Left forelimb (tissue), 1 donor: ENCODE measurements at regions not wholly inside any gene's neighbourhood (a gene's known extent, or its start where the extent isn't known, plus 50 kb on each side); places are given as distances from the start of the nearest gene placed in this dataset.
"Not testable (repeated sequence)": the region's sequence is repeated elsewhere in the genome, so short reads cannot be mapped to it uniquely, and the experiment has no call there.

Source experiments
- DNase-seq: peaks from one replicate; pipeline ENCODE4 v3.0.0-alpha.2; 2018; ENCODE audit warnings: low spot score

DNA sequence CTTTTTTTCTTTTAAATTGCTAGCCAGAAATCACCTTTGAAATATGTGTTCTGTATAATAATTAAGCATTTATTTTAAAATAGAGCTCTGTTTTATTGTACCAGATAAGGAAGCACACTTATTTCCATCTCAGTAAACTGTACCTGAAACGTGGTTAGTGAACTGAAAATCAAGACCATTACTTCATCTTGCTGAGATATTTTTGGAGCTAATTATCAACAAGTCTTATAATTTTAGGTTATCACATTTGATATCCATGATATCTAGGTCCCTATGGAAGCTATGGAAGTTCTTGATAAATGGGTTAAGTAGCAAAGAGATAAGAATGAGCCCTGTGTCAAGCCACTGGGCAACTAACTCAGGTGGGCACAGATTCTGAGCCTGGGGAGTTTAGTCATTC lies 187.2 kb downstream of the NFKBIZ start:
- DNase-seq = no peak

DNA sequence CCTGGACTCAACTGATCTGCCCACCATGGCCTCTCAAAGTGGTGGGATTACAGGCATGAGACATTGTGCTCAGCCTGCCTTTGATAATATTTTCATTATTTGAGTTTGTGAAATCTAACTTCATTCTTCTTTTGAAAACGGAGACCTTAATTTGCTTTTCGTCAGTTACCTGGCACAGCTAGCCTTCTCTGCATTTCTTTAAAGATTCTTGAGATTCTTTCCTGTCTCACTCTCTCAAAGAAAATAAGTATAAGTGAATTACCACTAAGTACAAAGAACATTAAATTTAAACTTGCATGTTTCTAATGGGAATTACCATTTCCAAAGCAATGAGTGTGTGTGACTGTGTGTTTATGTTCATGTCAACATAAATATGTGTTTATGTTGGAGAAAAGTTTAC lies 187.9 kb downstream of the NFKBIZ start:
- DNase-seq = no peak

DNA sequence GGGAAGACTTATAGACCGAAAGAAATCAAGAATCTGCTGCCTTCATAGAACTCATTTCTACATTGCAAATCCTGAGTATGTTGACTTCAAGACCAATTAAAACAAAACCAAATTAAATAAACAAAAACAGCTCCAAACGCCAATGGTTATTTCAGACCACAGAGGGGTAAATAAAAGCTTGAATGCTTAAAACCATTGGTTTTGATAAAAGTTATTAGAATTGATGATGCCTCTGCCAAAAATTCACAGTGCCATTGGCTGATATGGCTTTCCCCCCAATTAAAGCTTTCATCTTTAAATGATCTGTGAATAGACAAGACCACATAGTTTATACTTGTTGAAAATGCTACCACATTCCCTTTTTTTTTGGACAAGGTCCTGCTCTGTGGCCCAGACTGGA lies 188.5 kb downstream of the NFKBIZ start:
- DNase-seq = no peak

DNA sequence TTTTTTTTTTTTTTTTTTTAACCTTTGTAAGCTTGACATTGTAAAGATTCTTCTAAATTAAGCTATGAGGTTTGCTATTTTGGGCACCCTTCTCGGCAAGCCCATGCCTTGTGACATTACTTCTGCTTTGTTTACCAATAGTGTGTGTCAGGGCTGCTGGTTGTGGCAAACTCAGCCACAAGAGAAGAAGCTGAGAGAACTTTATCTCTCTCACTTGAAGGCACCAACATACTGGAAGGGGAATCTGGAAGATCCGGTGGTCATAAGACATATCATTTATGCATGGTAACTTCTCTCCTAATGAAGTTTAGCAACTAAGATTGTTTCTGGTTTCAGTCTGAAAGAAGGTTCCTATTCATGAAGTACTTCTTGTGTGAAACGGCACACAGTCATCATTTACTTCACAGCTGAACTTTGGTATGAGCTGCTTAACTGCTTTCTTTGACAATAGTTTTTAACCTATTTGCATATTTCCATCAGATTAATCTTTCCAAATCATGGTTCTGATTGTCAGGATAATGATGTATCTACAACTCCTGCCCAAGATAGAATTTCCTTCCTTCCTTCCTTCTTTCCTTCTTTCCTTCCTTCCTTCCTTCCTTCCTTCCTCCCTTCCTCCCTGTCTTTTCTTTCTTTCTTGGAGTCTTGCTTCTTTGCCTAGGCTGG lies 189.3 kb downstream of the NFKBIZ start:
- no peak for DNase-seq

DNA sequence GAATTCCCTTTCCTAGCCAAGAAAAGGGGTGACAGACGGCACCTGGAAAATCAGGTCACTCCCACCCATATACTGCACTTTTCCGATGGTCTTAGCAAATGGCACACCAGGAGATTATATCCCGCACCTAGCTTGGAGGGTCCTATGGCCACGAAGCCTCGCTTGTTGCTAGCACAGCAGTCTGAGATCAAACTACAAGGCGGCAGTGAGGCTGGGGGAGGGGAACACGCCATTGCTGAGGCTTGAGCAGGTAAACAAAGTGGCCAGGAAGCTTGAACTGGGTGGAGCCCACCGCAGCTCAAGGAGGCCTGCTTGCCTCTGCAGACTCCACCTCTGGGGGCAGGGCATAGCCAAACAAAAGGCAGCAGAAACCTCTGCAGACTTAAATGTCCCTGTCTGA lies 190.8 kb downstream of the NFKBIZ start:
- not testable (repeated sequence) for DNase-seq

DNA sequence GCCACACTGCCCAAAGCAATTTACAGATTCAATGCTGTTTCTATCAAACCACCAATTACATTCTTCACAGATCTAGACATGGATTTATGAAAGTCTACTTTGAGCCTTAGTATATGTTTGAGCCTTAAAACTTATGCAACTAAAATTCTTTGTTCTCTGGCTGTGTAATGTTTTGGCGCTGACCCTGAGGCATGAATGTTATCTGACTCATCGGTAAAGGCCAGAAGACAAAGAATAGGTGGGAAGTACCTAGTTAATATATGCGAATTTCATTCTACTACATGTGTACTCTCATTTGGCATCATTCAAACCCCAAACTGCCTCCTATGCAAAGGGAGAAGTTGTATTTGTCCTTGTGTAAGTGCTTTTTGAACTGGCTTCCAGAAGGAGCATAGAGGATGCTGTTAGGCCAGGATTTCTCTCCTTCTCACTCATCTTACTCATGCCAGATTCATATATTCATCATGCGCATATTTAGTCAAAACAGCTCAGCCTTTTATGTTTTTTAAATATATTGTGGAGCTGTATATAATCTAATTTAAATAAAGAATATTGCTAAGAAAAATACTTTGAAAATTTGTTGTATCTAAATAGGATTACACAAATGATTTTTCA lies 204.2 kb downstream of the NFKBIZ start:
- no peak for DNase-seq

DNA sequence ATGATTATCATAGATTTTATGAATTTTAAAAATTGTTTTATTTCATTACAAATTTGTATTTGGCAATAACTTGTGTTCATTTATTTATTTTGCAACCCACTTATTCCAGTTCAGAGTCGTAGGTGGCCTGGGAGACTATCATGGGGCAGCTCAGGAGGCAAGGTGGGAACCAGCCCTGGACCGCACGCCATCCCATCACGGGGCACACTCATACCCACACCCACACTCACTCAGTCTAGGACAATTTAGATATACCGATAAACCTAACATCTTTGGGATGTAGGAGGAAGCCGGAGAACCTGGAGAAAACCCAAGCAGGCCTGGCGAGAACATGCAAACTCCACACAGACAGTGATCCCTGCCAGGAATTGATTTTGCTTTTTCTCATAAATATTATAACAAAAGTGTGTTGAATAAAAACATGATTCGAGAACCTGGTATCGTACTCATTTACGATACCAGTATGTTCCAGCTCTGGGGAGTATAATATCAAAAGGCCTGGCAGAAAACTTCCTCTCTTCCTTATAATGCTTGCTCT lies 205.3 kb downstream of the NFKBIZ start:
- no peak for DNase-seq

DNA sequence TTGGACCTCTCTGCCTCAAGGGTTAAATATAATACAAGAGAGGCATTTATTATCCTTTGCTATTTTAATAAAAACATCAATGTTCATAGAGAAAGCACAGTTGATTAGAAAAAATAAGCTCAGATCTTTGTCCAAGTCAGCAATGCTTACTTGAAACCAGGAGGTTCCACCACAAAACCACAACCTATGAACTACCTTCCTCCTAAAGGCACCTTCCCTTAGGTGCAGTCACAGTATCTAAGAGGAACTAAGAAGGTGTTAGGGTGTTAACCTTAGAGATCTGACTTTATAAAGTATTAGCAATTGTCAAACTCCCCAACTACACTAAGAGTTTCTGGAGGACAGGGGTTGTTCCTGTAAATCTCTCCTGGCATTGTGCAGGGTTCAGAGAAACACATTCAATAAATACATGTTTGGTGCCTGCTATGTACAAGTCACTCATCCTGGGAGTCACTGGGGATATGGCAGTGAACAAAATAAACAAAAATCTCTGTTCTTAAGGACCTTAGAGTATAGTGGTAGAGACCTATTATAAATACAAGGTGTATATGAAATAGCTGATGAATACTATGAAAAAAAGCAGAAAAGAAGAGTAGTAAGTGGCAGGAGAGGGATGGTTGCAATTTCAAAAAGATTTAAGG lies 208.6 kb downstream of the NFKBIZ start:
- DNase-seq = no peak

DNA sequence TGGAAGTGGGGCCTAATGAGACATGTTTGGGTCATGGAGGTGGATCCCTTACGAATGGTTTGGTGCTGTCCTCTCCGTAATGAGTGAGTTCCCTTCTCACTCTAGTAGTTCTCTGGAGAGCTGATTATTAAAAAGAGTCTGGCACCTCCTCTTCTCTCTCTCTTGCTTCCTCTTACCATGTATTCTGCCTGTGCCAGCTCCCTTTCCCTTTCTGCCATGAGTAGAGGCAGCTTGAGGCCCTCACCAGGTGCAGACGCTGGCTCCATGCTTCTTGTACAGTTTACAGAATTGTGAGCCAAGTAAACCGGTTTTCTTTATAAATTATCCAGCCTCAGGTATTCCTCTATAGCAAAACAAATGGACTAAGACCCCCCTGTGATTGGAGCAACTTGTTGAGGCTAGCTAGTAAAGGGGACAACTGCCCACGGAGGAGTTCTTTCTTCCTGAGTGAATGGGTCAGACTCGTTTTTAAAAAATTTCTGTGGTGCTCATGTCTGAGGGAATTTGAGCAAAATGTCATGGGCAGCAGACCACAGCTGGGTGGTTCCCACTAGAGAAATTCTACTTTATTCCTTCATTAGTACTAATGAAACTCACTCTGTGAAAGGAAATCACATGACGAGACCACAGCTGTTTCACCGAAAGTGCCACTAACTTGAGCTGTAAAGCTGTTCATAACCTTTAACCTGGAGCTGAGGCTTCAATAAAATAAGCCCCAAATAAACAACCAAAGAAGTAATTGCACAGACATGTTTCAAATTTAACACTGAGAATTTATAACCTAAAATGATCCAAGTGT lies 210.0 kb downstream of the NFKBIZ start:
- DNase-seq = no peak

DNA sequence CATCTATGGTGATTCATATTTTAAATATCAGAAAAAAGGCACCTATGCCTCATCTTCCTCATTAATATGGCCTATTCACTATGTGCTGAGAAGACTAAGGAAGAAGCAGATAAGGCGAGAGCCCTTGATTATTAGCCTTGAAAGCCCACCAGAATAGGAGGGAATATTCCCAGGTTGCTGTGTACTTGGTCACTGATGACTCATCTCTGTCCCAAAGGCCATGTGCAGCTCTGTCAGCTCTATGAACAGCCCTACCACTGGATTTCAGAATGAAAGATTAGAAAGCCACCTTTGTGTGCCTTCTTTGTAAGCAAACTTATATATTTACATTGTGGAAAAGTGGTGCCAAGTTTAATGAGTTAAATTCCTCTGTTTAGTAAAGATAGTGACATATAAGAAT lies 211.5 kb downstream of the NFKBIZ start:
- no peak for DNase-seq

DNA sequence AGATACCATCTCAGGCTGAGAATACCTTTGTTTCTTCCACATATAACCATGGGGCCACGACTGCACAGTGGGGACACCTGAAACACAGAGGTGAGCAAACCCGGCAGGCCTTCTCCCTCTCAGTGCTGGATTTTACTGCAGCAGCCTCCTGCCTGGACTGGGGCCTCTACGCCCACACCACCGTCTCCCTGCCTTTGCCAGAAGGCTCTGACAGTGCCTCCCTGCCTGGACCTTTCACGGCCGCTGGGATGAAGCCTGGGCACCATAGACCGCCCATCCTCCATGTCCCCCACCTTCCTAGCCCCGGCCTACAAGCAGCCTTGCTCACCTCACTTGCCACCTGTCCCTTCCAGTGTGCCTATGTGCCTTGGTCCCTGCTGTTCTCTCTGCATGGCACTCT lies 214.3 kb downstream of the NFKBIZ start:
- DNase-seq = no peak

DNA sequence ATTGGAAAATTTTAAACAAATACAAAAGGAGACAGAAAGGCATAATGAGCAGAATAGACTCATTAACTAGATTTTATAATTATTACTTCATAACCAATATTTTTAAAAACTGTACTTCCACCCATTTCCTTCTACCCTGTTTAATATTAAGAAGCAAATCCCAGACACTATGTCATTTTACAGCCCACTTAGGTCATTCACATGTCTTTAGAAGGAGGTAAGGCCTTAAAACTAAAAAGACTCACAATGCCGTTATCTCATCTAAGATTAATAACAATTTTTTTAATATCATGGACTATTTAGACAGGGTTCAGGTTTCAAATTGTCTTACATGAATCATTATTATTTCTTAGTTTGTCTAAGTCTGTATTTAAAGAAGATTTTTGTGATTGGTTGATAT lies 217.2 kb downstream of the NFKBIZ start:
- DNase-seq = no peak

DNA sequence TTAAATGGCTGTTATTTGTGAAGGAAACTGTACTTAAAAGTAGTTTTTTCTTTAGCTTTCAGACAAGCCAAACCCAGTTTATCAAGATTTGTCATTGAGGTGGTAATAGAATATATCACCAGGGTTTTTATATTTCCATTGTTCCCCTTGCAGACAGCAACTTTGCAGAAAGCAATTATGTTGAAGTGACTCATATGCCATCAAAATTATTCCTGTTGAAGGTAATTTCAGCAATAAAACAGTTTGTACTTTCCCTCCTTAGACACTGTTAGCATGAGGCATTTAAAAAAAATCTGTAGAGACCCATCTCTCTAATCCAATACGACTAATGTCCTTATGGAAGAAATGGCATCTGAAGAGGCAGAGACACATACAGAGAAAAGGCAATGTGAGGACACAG lies 219.0 kb downstream of the NFKBIZ start:
- DNase-seq = no peak

DNA sequence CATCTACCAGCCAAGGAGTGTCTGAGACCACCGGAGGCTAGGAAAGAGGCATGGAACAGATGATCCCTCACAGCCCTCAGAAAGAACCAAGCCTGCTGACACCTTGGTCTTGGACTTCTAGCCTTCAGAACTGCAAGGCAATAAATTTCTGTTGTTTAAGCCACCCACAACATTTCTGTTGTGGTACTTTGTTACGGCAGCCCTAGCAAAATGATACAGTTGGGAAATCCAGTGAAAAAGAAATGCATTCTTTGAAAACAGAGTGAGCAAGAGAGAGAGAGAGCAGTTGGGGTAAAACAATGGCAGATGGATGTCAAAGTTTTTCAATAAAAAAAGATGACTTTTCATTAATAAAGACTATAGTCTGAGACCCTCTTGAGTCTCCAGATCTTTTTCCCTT lies 219.4 kb downstream of the NFKBIZ start:
- DNase-seq = no peak

DNA sequence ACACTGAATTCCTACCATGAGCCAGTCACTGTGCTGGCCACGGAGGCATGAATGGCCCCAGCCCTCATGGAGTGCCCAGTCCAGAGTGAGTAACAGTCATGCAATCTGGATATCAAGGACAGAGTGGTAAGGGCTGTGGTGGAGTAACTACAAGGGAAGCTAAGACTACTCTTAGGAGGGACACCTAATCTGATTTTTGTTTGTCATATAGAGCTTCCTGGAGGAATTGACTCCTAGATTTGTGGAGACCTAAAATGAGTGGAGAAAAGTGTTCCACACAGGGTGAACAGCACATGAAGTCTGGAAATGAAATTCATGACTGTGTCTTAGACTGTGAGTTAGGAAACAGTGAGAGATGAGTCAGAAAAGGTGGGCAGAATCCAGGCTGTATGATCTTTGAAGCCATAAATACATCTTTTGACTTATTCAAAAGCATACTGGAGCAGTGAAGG lies 219.9 kb downstream of the NFKBIZ start:
- DNase-seq = no peak

DNA sequence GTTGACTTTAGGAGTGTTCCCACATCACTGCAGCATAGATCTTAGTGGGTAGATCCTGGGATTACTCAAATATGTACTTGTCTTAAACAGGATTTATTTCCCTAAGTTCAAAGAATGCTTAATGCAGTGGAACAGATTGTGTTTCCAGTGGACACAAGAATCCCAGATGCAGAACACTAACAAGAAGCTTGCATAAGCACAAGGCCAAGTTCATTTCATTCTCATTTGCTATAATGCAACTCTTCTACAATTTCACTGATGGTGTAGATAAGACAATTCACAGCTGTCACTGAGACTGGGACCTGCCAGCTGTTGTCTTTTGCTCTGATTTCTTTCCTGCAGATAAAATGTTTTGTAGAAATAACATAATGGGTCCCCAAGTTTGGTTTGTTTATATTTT lies 225.6 kb downstream of the NFKBIZ start:
- no peak for DNase-seq

DNA sequence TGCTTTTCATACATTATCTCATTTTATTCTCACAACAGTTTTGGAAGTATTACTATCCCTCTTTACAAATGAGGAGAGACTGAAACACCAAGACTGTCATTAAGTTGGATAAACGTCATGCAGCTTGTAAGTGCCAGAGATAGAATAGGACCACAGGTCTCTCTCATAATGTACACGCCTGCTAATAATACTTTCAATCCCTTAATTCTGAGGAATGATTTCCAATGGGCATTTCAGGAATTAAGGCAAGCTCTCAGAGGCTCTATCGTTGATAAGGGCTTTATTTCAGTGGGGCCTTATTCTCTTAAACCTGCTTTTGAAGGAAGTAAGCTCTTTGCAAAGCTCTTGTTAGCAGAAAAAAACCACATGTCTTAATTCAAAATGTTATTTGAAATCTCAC lies 229.1 kb downstream of the NFKBIZ start:
- no peak for DNase-seq

DNA sequence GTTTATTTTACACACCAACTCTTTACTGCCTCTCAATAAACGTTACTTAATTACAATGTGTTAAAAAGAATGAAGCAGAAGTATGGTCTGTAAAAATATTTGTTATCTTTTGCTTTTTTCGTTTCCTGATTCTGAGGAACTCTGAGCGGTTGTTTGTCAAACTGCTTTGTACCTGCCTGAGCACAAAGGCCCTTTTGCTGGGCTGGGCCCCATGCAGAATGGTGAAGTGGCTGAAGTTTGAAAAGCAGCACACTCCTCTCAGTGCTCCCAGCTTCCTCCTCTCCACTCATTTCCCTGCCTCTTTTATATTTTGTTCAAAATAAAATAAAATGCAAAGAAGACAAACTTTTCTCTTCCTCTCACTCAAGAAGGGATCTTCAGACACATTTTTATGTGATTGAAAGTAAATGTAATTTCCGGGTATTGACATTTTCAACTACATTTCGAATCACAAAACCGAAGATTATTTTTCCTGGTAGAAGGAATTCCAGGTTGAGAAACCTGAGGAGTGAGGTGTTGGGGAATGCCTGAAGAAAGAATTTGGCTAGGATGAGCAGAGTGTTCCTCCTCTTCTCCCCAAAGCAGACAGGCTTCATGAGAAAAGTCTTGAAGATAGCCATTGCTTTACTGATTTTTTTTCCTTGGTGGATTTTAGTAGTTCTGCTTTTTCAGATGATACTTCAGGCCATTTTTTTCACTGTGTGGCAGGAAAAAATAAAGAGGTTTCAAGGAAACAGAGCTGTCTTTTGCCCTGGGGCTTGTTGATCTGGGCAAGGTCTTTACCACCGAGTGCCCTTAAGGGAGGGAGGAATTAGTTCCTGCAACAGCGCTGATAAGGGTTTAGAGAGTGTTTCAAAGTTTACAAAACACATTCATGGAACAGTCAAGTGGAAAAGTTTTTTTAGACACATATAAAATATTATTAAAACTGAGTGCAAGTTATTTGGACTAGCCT lies 229.8 kb downstream of the NFKBIZ start:
- no peak for DNase-seq

DNA sequence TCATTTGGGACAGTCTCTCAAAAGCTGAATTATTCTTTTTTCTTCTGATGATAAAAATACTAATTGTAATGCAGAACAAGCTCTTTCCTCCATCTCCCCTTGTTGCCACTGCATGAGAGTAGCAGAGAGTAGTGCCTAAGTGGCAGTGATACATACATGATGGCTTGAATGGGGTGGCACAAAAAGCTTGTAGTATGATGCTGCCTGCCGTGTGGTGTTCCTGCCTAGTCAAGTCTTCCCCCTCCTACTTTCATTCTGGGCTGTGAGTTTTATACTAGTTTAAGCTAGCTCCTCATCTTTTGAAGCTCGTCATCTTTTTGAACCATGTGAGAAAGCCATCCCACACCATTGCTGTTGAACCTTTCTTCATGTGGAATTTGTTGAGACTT lies 230.5 kb downstream of the NFKBIZ start:
- DNase-seq = no peak

DNA sequence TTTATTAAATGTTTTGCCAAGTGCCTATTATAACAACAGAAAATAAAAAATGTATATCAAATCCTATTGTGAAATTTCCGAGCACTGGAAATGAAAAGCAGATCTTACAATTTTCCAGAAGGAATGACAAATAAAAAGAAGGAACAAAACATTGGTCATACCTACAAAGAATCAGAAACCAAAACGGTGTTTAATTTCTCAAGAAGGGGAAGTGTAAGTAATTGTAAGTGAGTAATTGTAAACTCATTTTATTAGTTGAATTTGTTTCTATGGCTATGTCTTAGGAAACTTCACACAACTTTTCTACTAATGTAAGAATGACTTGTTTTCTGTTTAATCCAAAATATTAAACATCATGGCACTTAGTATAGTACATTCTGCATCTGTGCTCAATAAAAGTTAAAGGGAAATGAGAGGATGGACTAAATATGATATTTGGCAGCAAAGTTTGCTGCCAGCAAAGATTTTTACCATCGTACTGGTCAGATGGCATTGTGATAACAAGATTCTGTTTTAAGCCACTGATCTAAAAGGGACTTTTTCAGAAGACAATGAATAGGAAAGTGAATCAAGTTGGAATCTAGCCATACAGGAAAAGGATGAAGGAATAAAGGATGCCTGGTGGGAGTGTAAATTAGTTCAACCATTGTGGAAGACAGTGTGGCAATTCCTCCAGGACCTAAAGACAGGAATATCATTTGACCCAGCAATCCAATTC lies 232.4 kb downstream of the NFKBIZ start:
- no peak for DNase-seq

DNA sequence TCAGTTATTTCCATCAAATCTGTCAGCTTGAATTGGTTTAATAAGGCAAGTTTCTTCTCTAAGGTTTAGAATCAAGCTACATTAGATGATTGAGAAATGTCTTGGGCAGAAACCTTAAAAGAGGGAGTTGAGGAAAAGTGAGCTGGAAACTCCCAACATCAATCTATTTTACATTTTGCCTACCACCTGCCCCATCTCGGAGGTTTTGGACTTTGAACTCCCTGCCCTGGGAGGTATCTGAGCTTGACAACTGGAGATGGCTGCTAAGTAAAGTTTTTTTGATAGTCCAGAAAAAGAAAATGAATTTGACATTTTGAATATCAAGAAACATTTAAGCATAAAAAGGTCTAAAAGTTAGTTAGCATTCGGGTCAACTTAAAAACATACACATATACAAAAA lies 234.2 kb downstream of the NFKBIZ start:
- no peak for DNase-seq
